HG03095 (cell line): ENCODE measurements at regions not wholly inside any gene's neighbourhood (a gene's known extent, or its start where the extent isn't known, plus 50 kb on each side); places are given as distances from the start of the nearest gene placed in this dataset.
"Not testable (repeated sequence)": the region's sequence is repeated elsewhere in the genome, so short reads cannot be mapped to it uniquely, and the experiment has no call there.

Source experiments
- ATAC-seq: cut with Tn5 transposase; IDR thresholded peaks from one replicate; pipeline ENCODE4 v1.9.1; 2021; ENCODE audit warnings: moderate library complexity; ENCODE audit not compliant: unreplicated experiment

- not testable (repeated sequence) for ATAC-seq
Observed at GRCh38 chr16:86861270-86861858, 283.0 kb downstream of the FOXL1 start.

DNA sequence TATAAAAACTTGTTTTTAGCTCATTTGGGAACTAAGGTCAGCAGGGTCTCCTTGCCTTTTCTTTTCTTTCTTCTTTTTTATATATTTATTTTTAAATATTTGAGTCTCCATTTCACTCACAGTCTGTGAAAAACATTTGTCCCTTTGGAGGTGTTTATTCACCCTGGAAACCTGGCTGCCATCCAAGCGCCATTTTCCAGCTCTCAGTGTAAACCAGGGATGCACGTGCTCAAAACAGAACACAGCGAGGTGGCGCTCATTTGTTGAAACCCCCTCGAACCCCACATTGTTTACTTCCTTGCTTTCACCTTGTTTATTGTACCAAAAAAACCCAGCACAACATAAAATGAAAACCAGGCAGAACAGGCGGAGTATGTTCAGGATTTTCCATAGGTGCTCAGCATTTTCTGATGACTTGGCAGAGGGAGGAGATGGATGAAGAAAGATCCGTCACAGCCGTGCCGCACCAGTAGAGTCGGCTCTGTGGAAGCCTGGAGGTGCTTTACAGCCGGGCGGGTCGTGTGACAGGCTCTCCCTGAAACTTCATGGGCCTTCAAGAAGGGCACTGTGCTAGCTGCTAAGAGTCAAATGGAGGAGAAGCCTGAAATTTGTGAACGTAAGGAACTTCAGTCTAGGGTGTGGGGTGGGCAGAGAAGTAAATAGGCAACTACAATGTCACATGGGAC, 284.4 kb downstream of the FOXL1 start:
- no peak for ATAC-seq

DNA sequence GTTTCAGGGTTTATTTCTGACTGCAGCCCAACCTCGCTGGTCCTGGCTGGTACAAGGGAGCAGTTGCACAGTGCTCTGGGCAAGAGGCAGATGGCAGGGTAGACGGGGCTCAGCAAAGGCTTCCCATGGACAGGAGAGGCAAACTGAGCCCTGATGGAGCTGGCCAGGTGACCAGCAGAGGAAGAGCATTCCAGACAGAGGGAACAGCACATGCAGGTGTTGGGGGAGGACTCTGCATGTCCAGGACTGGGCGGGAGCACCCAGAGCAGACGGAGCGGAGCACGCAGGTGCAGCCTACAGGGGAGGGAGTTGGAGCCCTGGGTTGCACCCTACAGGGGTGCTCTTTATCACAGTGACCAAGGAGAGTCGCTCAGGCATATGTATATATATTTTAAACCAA, 285.3 kb downstream of the FOXL1 start:
- ATAC-seq = no peak

DNA sequence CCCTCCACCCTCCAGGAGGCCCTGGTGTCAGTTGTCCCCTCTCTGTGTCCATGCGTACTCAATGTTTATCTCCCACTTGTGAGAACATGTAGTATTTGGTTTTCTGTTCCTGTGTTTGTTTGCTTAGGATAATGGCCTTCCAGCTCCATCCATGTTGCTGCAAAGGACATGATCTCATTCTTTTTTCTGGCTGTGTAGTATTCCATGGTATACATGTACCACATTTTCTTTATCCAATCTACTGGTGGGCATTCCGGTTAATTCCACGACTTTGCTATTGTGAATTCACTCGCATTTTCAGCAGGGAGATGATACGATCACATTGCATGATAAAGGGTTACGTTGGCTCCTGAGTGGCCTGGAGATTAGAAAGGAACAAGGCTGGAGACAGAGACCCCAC, 286.2 kb downstream of the FOXL1 start:
- ATAC-seq = no peak

- no peak for ATAC-seq
Observed at GRCh38 chr16:86865851-86866662, 287.7 kb downstream of the FOXL1 start.

- no peak for ATAC-seq
Observed at GRCh38 chr16:86866986-86867722, 288.8 kb downstream of the FOXL1 start.

GRCh38 chr16:86868070-86868469, 289.7 kb downstream of the FOXL1 start:
- no peak for ATAC-seq

GRCh38 chr16:86868786-86869185, 290.4 kb downstream of the FOXL1 start:
- no peak for ATAC-seq

DNA sequence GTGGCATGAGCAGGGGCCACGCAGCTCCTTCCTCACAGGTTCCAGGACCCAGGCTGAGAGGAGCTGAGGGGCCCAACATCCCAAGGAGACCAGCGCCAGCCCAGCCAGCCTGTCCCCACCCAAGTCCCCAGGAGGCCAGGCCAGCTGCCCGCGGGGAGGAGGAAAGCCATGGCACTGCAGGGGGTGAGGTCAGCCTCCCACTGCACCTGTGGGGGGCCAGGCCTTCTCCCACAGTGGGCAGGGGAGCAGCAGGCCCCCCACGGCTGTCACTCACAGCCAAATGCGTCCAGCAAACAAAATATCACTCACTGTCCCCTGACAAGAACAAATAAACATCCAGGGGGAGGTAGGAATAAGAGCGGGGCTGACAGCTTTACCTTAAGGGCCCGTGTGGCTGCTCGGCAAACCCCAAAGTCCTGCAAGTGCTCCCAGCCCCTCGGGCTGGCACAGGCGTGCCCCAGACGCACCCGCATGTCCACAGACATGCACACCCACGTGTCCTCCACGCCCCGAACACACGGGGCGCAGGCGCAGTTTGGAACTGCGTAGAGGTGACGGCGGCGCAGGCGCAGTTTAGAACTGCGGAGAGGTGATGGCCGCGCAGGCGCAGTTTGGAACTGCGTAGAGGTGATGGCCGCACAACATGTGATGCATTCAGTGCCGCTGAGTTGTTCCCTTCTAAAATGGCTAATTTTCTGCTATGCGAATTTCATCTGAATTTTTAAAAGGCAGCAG, 291.1 kb downstream of the FOXL1 start:
- no peak for ATAC-seq

DNA sequence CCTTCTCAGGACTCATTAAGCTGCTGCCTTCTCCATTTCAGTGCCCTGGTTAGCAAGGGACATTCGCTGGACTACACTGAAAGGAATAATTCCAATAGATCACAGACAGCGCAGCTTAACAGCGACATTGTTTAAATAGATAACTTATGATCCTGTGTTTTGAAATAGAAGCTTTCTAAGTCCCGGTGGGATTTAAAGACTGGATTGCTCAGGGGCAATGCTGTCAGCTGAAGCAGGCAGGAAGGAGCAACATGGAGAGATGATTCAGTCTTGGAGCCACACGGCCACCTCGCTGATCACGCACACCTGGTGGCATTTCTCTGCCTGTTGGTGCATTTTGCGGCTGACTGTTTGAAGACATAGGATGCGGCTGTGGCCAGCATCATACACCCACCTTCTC, 292.0 kb downstream of the FOXL1 start:
- ATAC-seq = no peak

- ATAC-seq = no peak
Observed at GRCh38 chr16:86872131-86872530, 293.8 kb downstream of the FOXL1 start.

DNA sequence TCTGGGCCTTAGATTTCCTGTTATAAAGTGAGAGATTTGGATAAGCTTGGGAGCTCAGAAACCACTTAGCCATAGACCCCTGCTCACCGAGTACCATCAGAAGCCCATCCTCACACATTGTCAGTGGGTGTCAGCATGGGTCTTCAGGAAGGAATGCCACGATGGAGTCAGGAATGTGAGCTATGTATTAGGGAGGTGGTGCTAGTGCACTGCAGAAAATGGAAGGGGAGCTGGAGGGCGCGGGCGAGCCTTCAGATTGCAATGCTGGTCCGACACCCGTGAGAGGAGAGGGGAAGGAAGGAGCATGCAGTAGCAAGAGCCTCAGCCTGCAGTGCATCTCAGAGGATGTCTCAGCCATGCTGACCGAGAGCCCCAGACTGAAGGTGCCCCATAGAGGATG, 294.5 kb downstream of the FOXL1 start:
- no peak for ATAC-seq

GRCh38 chr16:86874141-86874540, 295.8 kb downstream of the FOXL1 start:
- ATAC-seq = no peak

- no peak for ATAC-seq
Observed at GRCh38 chr16:86876499-86876898, 298.1 kb downstream of the FOXL1 start.

DNA sequence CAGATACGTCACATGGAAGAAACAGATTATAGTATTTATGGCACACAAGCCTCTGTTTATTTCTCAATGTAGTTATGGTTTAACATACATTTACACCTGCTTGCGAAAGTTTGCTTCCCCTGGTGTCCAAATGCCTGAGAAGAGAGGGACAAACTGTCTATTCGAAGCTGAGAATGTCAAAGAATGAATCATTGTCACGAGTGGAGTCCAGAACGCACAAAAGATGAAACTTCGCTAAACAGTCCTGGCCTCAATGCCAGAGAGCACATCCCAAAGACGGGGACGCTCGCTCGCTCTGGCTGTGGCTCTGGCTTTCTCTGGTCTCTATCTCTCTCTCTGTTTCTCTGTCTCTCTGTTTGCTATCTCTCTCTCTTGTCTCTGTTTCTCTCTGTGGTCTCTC, 298.8 kb downstream of the FOXL1 start:
- ATAC-seq = no peak

GRCh38 chr16:86877835-86878234, 299.5 kb downstream of the FOXL1 start:
- no peak for ATAC-seq

DNA sequence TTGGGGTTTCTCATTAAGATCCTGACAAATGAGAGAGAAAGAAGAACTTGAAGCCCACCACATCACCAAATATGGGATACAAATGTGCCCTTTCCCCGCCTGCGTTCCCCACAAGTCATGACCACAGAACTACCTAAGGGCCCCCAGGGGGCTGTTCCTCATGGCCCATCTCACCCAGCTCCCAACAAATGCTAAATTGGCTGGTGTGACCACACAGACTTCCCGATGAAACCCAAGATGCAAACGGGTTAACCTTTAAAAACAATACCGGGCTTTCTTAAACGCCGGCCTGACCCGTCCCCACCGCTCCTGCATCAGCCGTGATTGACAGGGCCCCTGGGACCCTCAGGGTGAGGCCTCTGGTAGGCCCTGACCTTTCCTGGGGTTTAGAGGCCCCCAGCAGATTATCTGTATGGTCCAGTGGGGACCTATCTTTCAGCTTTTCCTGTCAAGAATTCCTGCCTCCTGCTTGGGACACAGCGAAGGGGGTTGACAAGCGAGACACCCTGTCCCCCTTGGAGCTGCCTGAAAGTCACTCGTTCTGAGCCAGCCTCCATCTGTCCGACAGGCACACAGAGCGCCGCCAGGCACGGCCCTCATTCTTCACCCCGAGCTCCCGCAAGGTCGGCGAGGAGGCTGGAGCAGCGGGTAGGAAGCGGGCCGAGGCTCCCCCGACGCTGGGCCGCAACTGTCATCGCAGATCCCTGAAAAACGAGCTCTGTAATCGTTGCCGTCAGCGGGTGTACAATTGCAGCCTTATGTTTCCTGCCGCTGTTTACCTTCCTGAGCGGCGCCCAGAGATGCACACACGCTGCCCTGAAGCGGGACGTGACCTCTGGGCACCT, 300.1 kb downstream of the FOXL1 start:
- ATAC-seq = no peak

- no peak for ATAC-seq
Observed at GRCh38 chr16:86879268-86879667, 300.9 kb downstream of the FOXL1 start.

DNA sequence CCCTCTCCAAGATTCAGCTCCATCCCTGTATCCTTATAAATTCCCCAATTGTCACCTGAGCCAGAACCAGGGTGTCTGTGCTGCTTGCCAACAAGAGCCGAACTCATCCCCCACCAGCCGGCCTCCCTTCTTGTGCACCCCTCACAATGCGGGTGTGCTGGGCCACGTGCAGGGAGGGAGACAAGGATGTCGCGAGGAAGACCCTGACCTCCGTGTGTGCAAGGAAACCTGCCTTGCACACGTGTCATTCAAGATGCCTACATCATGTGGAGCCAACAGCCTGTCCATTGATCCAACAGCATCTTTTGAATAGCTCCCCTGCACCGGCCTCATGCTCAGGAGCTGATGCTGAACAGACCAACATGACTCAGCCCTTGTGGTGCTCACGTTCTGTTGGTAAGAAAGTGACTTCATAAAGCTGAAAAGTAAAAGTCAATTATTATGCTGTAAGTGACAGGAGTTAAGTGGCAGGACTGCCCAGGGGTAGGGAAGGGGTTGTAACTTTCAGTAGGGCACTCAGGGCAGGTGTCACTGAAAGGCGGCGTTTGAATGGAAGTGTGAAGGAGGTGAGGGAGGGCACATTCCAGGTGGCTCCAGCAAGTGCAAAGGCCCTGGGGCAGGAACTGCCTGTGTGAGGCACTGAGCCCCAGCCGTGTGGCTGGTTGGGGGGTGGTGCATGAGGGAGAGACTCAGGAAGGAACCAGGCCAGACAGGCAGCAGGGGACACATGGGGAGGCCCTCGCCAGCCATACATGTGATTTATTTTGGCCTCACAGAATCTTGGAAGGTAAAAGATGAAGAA, 302.2 kb downstream of the FOXL1 start:
- ATAC-seq = no peak
